ENCODE measurements at regions not wholly inside any gene's neighbourhood (a gene's known extent, or its start where the extent isn't known, plus 50 kb on each side); places are given as distances from the start of the nearest gene placed in this dataset.

DNA sequence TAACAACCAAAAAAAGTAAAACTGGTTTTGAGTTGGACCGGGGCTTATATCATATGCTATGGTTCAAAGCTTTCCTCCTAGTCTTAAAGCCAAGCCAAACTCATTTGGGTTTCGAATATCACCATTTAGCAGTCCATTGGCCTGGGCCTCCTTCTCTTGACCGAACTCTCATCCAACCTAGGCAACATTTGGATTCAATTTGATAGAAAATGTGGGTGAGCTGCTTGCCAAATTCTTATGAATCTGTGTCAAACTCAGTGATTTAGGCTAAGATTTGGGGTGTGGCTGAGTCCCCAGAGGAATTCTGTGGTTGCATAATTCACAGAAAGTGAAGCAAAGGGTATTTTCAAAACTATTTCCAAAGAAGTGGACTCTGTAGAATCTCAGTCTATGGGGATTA, 83.7 kb downstream of the BLID start:
- no peak for TF ChIP-seq EZH2phosphoT487 (IDR thresholded peaks at IDR 0.05; ENCODE audit: borderline replicate concordance, low read depth, low read length)
- TF ChIP-seq, protein P1, sequence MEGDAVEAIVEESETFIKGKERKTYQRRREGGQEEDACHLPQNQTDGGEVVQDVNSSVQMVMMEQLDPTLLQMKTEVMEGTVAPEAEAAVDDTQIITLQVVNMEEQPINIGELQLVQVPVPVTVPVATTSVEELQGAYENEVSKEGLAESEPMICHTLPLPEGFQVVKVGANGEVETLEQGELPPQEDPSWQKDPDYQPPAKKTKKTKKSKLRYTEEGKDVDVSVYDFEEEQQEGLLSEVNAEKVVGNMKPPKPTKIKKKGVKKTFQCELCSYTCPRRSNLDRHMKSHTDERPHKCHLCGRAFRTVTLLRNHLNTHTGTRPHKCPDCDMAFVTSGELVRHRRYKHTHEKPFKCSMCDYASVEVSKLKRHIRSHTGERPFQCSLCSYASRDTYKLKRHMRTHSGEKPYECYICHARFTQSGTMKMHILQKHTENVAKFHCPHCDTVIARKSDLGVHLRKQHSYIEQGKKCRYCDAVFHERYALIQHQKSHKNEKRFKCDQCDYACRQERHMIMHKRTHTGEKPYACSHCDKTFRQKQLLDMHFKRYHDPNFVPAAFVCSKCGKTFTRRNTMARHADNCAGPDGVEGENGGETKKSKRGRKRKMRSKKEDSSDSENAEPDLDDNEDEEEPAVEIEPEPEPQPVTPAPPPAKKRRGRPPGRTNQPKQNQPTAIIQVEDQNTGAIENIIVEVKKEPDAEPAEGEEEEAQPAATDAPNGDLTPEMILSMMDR (conservative IDR thresholded peaks at IDR 0.05; ENCODE audit: low read length): no peak
